Endothelial cell of umbilical vein (primary cell): ENCODE measurements at regions not wholly inside any gene's neighbourhood (a gene's known extent, or its start where the extent isn't known, plus 50 kb on each side); places are given as distances from the start of the nearest gene placed in this dataset.
"Not testable (repeated sequence)": the region's sequence is repeated elsewhere in the genome, so short reads cannot be mapped to it uniquely, and the experiment has no call there.

Experiments
- BruUV-seq: library from RNA; stranded (reverse); fragments of 400-500 nt; replicated peaks from 2 replicates; lab custom pipeline; 2021; lab: Mats Ljungman, UMichigan
- CTCF ChIA-PET: fragments of 300-600, 350-600 bp; sonication (Branson Sonifier 250); formaldehyde crosslinking; loops from one replicate; lab custom pipeline; 2021; ENCODE audit warnings: antibody characterized with exemption, inconsistent platforms; lab: Charles Lee
- POLR2A ChIA-PET: fragments of 300-600, 350-600 bp; sonication (Branson Sonifier 250); formaldehyde crosslinking; loops from one replicate; lab custom pipeline; 2021; ENCODE audit warnings: antibody characterized with exemption, inconsistent platforms; lab: Charles Lee
- DNase-seq: peaks from one replicate; pipeline ENCODE4 v3.0.0-alpha.2; 2011; ENCODE audit warnings: low read depth, low spot score
- FAIRE-seq: peaks from 2 replicates; lab custom pipeline; 2011; peaks lifted over from hg19 to GRCh38; lab: Jason Lieb, UNC
- H2AFZ ChIP-seq: 2 replicates; pipeline ENCODE4 v1.6.0; 2012; ENCODE audit warnings: low read depth, low read length, control low read depth, inconsistent platforms
- H3K27ac ChIP-seq: 2 replicates; pipeline ENCODE4 v1.5.1; 2011; ENCODE audit warnings: low read depth, mild to moderate bottlenecking, control low read depth, low read length, moderate library complexity; ENCODE audit not compliant: insufficient read depth
- H3K27me3 ChIP-seq, 2 experiments: 2 replicates each; pipeline versions ENCODE4 v1.6.0 to v1.6.1; 2011; ENCODE audit warnings: low read length in 2 of 2, mixed read lengths in 1 of 2; ENCODE audit not compliant: control insufficient read depth in 2 of 2, insufficient read depth in 2 of 2
- H3K36me3 ChIP-seq, 2 experiments: 2 replicates in 1 of 2; 3 replicates in 1 of 2; pipeline ENCODE4 v1.5.1; 2011; ENCODE audit warnings: low read length in 2 of 2, mild to moderate bottlenecking in 1 of 2, moderate library complexity in 1 of 2; ENCODE audit not compliant: control insufficient read depth in 2 of 2, insufficient read depth in 2 of 2; ENCODE audit errors: extremely low read depth in 1 of 2
- H3K4me1 ChIP-seq: 3 replicates; pipeline ENCODE4 v1.5.1; 2011; ENCODE audit warnings: mild to moderate bottlenecking, low read length; ENCODE audit not compliant: control insufficient read depth, insufficient read depth; ENCODE audit errors: extremely low read depth
- H3K4me2 ChIP-seq: 2 replicates; pipeline ENCODE4 v1.6.1; 2011; ENCODE audit warnings: low read length, control low read depth, mixed read lengths; ENCODE audit not compliant: insufficient read depth
- H3K4me3 ChIP-seq, 3 experiments: fragments of 200-600 bp in 1 of 3; sonication (generic), shearing (Covaris generic) in 1 of 3; replicated peaks in 1 of 3; 2 replicates each; pipeline ENCODE4 v1.5.1; 2011 to 2016; ENCODE audit warnings: control low read depth in 3 of 3, low read length in 3 of 3, mild to moderate bottlenecking in 2 of 3, inconsistent platforms in 1 of 3, low read depth in 1 of 3, moderate library complexity in 1 of 3; ENCODE audit not compliant: insufficient read depth in 1 of 3
- H3K79me2 ChIP-seq: 2 replicates; pipeline ENCODE4 v1.6.0; 2012; ENCODE audit warnings: low read length, inconsistent platforms; ENCODE audit not compliant: control insufficient read depth, insufficient read depth
- H3K9ac ChIP-seq: replicated peaks from 2 replicates; pipeline ENCODE3; 2011; ENCODE audit warnings: low read length, control low read depth; ENCODE audit not compliant: insufficient read depth; ENCODE audit errors: extremely low read depth
- H3K9me1 ChIP-seq: replicated peaks from 3 replicates; pipeline ENCODE4 v1.6.0; 2011; ENCODE audit warnings: mild to moderate bottlenecking, low read length; ENCODE audit not compliant: control insufficient read depth, insufficient read depth; ENCODE audit errors: extremely low read depth
- H3K9me3 ChIP-seq: replicated peaks from 2 replicates; pipeline ENCODE4 v1.5.1; 2012; ENCODE audit warnings: low read length, inconsistent platforms; ENCODE audit not compliant: control insufficient read depth, insufficient read depth
- H4K20me1 ChIP-seq: replicated peaks from 2 replicates; pipeline ENCODE3; 2011; ENCODE audit warnings: mild to moderate bottlenecking, low read length; ENCODE audit not compliant: control insufficient read depth, insufficient read depth; ENCODE audit errors: extremely low read depth
- EZH2 ChIP-seq: IDR thresholded peaks from 2 replicates; pipeline ENCODE4 v1.6.1; 2012; ENCODE audit warnings: borderline replicate concordance, low read depth, mild to moderate bottlenecking, moderate library complexity, low read length, inconsistent platforms; ENCODE audit not compliant: severe bottlenecking
- FOS ChIP-seq: IDR thresholded peaks from 2 replicates; pipeline ENCODE4 v1.6.1; 2011; ENCODE audit warnings: mild to moderate bottlenecking, low read length, moderate library complexity, borderline replicate concordance; ENCODE audit not compliant: insufficient read depth
- GATA2 ChIP-seq: IDR thresholded peaks from 2 replicates; pipeline ENCODE4 v1.7.0; 2011; ENCODE audit warnings: low read depth, mild to moderate bottlenecking, moderate library complexity, mixed read lengths, low read length; ENCODE audit not compliant: insufficient read length, insufficient read depth
- JUN ChIP-seq: IDR thresholded peaks from 2 replicates; pipeline ENCODE4 v1.6.1; 2011; ENCODE audit warnings: borderline replicate concordance, low read depth; ENCODE audit not compliant: insufficient read length, insufficient read depth
- MYC ChIP-seq: IDR thresholded peaks from one replicate; pipeline ENCODE4 v1.6.1; 2011; ENCODE audit warnings: mild to moderate bottlenecking, low read depth, low read length
- POLR2A ChIP-seq: IDR thresholded peaks from 2 replicates; pipeline ENCODE4 v1.6.1; 2012; ENCODE audit warnings: low read depth, mild to moderate bottlenecking, control low read depth, low read length
- POLR2AphosphoS5 ChIP-seq: IDR thresholded peaks from 2 replicates; pipeline ENCODE4 v1.6.1; 2012; ENCODE audit warnings: low read depth, mild to moderate bottlenecking, control low read depth, low read length, moderate library complexity; ENCODE audit not compliant: insufficient read depth
- dilution Hi-C: fragments of 300-500 bp; cut with MboI; formaldehyde crosslinking; loops from one replicate; pipeline ENCODE4 v1.15.0; 2019; ENCODE audit warnings: low sequenced_read_pairs; ENCODE audit not compliant: extremely low pct_ligation_motif_present
- intact Hi-C: fragments of 100-400 bp; cut with micrococcal nuclease; formaldehyde crosslinking; loops from one replicate; pipeline ENCODE4 v1.10.0; 2022
- TF ChIP-seq, protein P1 (sequence below), 2 donors: IDR thresholded peaks; 1 replicate in 1 of 2; 2 replicates in 1 of 2; pipeline ENCODE4 v1.5.1; 2011; ENCODE audit warnings: low read length in 2 of 2, mild to moderate bottlenecking in 2 of 2, moderate library complexity in 2 of 2, control low read depth in 1 of 2, inconsistent platforms in 1 of 2, low read depth in 1 of 2; ENCODE audit not compliant: insufficient read depth in 1 of 2; ENCODE audit errors: extremely low read depth in 1 of 2
- TF ChIP-seq, protein P2 (sequence below): IDR thresholded peaks from 2 replicates; pipeline ENCODE4 v1.6.1; 2011; ENCODE audit not compliant: insufficient read depth, insufficient read length

- POLR2A ChIA-PET, H3K27me3 ChIP-seq, H3K36me3 ChIP-seq, H3K9me3 ChIP-seq, H3K4me1 ChIP-seq, H2AFZ ChIP-seq, FAIRE-seq, H4K20me1 ChIP-seq, dilution Hi-C loops, DNase-seq, H3K79me2 ChIP-seq, H3K4me2 ChIP-seq, CTCF ChIA-PET, BruUV-seq, intact Hi-C loops, H3K9me1 ChIP-seq, H3K4me3 ChIP-seq, H3K9ac ChIP-seq, H3K27ac ChIP-seq: not testable (repeated sequence)
Observed at GRCh38 chr9:91512235-91512634, 88.6 kb upstream of the NFIL3 start.

DNA sequence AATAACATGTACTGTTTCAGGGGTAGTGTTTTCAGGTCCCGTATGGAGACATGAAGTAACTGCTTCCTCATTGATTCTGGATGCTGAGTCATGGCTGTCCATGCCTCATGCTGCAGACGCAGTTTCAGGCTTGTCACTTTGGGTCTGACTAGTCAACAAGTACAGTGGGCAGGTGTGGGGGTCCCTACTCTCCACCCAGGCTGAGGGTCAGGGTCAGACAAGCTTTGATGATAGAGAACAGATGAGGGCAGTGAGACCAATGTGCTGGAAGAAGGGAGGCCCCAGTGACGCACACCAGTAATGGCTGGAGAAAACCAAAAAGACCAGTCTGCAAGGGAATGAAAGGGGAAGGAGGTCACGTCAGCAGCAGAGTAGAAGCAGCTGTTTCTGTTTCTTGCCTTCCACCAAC is 80.0 kb upstream of the NFIL3 start:
- no peaks in the 10 kb centered on the region for H3K27me3 ChIP-seq
- dilution Hi-C loops (no loop called here), intact Hi-C loops (no loop called here)
- no peaks in the 10 kb centered on the region for H4K20me1 ChIP-seq
- no peaks in the 10 kb centered on the region for H3K9me1 ChIP-seq
- TF ChIP-seq, protein P1, sequence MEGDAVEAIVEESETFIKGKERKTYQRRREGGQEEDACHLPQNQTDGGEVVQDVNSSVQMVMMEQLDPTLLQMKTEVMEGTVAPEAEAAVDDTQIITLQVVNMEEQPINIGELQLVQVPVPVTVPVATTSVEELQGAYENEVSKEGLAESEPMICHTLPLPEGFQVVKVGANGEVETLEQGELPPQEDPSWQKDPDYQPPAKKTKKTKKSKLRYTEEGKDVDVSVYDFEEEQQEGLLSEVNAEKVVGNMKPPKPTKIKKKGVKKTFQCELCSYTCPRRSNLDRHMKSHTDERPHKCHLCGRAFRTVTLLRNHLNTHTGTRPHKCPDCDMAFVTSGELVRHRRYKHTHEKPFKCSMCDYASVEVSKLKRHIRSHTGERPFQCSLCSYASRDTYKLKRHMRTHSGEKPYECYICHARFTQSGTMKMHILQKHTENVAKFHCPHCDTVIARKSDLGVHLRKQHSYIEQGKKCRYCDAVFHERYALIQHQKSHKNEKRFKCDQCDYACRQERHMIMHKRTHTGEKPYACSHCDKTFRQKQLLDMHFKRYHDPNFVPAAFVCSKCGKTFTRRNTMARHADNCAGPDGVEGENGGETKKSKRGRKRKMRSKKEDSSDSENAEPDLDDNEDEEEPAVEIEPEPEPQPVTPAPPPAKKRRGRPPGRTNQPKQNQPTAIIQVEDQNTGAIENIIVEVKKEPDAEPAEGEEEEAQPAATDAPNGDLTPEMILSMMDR (IDR thresholded peaks at IDR 0.05; ENCODE audit: extremely low read depth in 1 of 2, insufficient read depth in 1 of 2, low read depth in 1 of 2, low read length in 2 of 2): no peak
- TF ChIP-seq MYC (no peak), JUN (no peak), FOS (no peak), POLR2A (no peak), POLR2AphosphoS5 (no peak), EZH2 (no peak), GATA2 (no peak)
- TF ChIP-seq, protein P2, sequence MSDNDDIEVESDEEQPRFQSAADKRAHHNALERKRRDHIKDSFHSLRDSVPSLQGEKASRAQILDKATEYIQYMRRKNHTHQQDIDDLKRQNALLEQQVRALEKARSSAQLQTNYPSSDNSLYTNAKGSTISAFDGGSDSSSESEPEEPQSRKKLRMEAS: no peak
- no peaks in the 10 kb centered on the region for H3K4me1 ChIP-seq
- H3K4me3 ChIP-seq: no peak overlapping the region
- BruUV-seq: no TSS peak
- ChIA-PET POLR2A (no interaction called here), CTCF (no interaction called here)
- no peak overlapping the region for H3K9ac ChIP-seq
- H3K4me2 ChIP-seq: no peak overlapping the region
- no peaks in the 10 kb centered on the region for H3K9me3 ChIP-seq
- no peaks in the 10 kb centered on the region for H3K36me3 ChIP-seq
- H3K79me2 ChIP-seq: no peaks in the 10 kb centered on the region
- DNase-seq (no peak), FAIRE-seq (no peak)
- no peak overlapping the region for H3K27ac ChIP-seq
- no peak overlapping the region for H2AFZ ChIP-seq
